GM18873 (cell line): ENCODE measurements at regions not wholly inside any gene's neighbourhood (a gene's known extent, or its start where the extent isn't known, plus 50 kb on each side); places are given as distances from the start of the nearest gene placed in this dataset.

Source experiments
- ATAC-seq: cut with Tn5 transposase; IDR thresholded peaks from one replicate; pipeline ENCODE4 v1.9.1; 2021; ENCODE audit warnings: mild to moderate bottlenecking, moderate library complexity, moderate number of reproducible peaks; ENCODE audit not compliant: unreplicated experiment, low FRiP score

GRCh38 chr3:128515-129172 lies 67.9 kb upstream of the CHL1 start:
- no peak for ATAC-seq

- no peak for ATAC-seq
Measured at GRCh38 chr3:131151-131888, 65.2 kb upstream of the CHL1 start.

GRCh38 chr3:132378-132777 lies 64.2 kb upstream of the CHL1 start:
- ATAC-seq, result no peak

GRCh38 chr3:132904-133303 lies 63.7 kb upstream of the CHL1 start:
- no peak for ATAC-seq

- no peak for ATAC-seq
Measured at GRCh38 chr3:140748-141330, 55.7 kb upstream of the CHL1 start.
